SK-N-SH (cell line): ENCODE measurements at regions not wholly inside any gene's neighbourhood (a gene's known extent, or its start where the extent isn't known, plus 50 kb on each side); places are given as distances from the start of the nearest gene placed in this dataset.

Experiments used
- CTCF ChIA-PET: fragments of 300-600, 350-600 bp; formaldehyde crosslinking; extraction: SDS; loops from one replicate; lab custom pipeline; 2021; lab: Yijun Ruan, JAX
- POLR2A ChIA-PET: fragments of 350-600 bp; sonication (Branson Sonifier 250); formaldehyde crosslinking; extraction: SDS; loops from one replicate; lab custom pipeline; 2020; ENCODE audit warnings: antibody characterized with exemption, inconsistent platforms; lab: Yijun Ruan, JAX
- DNase-seq: peaks from one replicate; pipeline ENCODE4 v3.0.0; 2012
- H2AFZ ChIP-seq: fragments of 200-600 bp; sonication (generic); 2 replicates; pipeline ENCODE4 v1.8.1; 2016; ENCODE audit warnings: antibody characterized with exemption, mild to moderate bottlenecking, low read depth
- H3F3A ChIP-seq: fragments of 200-600 bp; sonication (generic); replicated peaks from 2 replicates; pipeline ENCODE3; 2016; ENCODE audit warnings: antibody characterized with exemption, mild to moderate bottlenecking; ENCODE audit not compliant: insufficient read depth
- H3K27ac ChIP-seq, 2 experiments: fragments of 200-500 bp in 1 of 2; fragments of 200-600 bp in 1 of 2; sonication (Bioruptor generic) in 1 of 2; sonication (generic), shearing (Covaris generic) in 1 of 2; 2 replicates each; pipeline versions ENCODE4 v1.5.1 to v1.6.1; 2014 to 2016; ENCODE audit warnings: low read depth in 2 of 2, inconsistent platforms in 1 of 2, low read length in 1 of 2, mild to moderate bottlenecking in 1 of 2, mixed read lengths in 1 of 2
- H3K27me3 ChIP-seq: fragments of 200-600 bp; sonication (generic), shearing (Covaris generic); 2 replicates; pipeline ENCODE4 v1.6.1; 2016; ENCODE audit warnings: mixed run types; ENCODE audit not compliant: insufficient read depth
- H3K36me3 ChIP-seq, 2 experiments: fragments of 200-500 bp in 1 of 2; fragments of 200-600 bp in 1 of 2; sonication (Bioruptor generic) in 1 of 2; sonication (generic) in 1 of 2; replicated peaks in 1 of 2; 2 replicates each; pipeline versions ENCODE3 to v1.5.1; 2014 to 2016; ENCODE audit warnings: low read length in 1 of 2, mild to moderate bottlenecking in 1 of 2; ENCODE audit not compliant: insufficient read depth in 2 of 2, control insufficient read depth in 1 of 2
- H3K4me1 ChIP-seq, 2 experiments: fragments of 200-500 bp in 1 of 2; fragments of 200-600 bp in 1 of 2; sonication (Bioruptor generic) in 1 of 2; sonication (generic), shearing (Covaris generic) in 1 of 2; 2 replicates each; pipeline versions ENCODE4 v1.5.1 to v1.6.1; 2014 to 2016; ENCODE audit warnings: low read depth in 1 of 2, low read length in 1 of 2, mixed run types in 1 of 2; ENCODE audit not compliant: insufficient read depth in 2 of 2, control insufficient read depth in 1 of 2
- H3K4me2 ChIP-seq: fragments of 200-600 bp; sonication (generic), shearing (Covaris generic); 2 replicates; pipeline ENCODE4 v1.6.1; 2017; ENCODE audit warnings: mixed run types
- H3K4me3 ChIP-seq, 2 experiments: fragments of 200-500 bp in 1 of 2; fragments of 200-600 bp in 1 of 2; sonication (Bioruptor generic) in 1 of 2; sonication (generic), shearing (Covaris generic) in 1 of 2; 2 replicates each; pipeline versions ENCODE4 v1.5.1 to v1.8.1; 2014 to 2016; ENCODE audit warnings: low read depth in 2 of 2, inconsistent platforms in 1 of 2, low read length in 1 of 2, mild to moderate bottlenecking in 1 of 2, mixed read lengths in 1 of 2, moderate library complexity in 1 of 2
- H3K79me2 ChIP-seq: fragments of 200-600 bp; sonication (generic); 2 replicates; pipeline ENCODE4 v1.8.1; 2017; ENCODE audit warnings: mild to moderate bottlenecking; ENCODE audit not compliant: insufficient read depth
- H3K9ac ChIP-seq: fragments of 200-600 bp; sonication (generic); 2 replicates; pipeline ENCODE4 v1.6.1; 2017; ENCODE audit warnings: mixed run types
- H3K9me2 ChIP-seq: fragments of 200-600 bp; sonication (generic); 2 replicates; pipeline ENCODE4 v1.6.1; 2017; ENCODE audit warnings: mixed run types
- H3K9me3 ChIP-seq: fragments of 200-600 bp; sonication (generic); 2 replicates; pipeline ENCODE4 v1.6.1; 2017; ENCODE audit warnings: mixed run types, mild to moderate bottlenecking, moderate library complexity
- H4K20me1 ChIP-seq: fragments of 200-600 bp; sonication (generic); 2 replicates; pipeline ENCODE4 v1.6.1; 2017; ENCODE audit warnings: mild to moderate bottlenecking, mixed run types; ENCODE audit not compliant: insufficient read depth
- EP300 ChIP-seq, 2 experiments: IDR thresholded peaks; 2 replicates each; pipeline versions ENCODE4 v1.4.0 to v1.6.1; 2012; ENCODE audit warnings: borderline replicate concordance in 1 of 2, low read depth in 1 of 2, low read length in 1 of 2
- FOXM1 ChIP-seq: IDR thresholded peaks from 2 replicates; pipeline ENCODE4 v1.4.0; 2012; ENCODE audit warnings: low read depth, mild to moderate bottlenecking
- GABPA ChIP-seq: IDR thresholded peaks from 2 replicates; pipeline ENCODE4 v1.4.0; 2012; ENCODE audit warnings: low read depth, mild to moderate bottlenecking
- MEF2A ChIP-seq: IDR thresholded peaks from 2 replicates; pipeline ENCODE4 v1.4.0; 2012; ENCODE audit warnings: low read depth, borderline replicate concordance
- NFIC ChIP-seq: IDR thresholded peaks from 2 replicates; pipeline ENCODE4 v1.4.0; 2012; ENCODE audit warnings: borderline replicate concordance
- NRF1 ChIP-seq: IDR thresholded peaks from 2 replicates; pipeline ENCODE4 v1.6.1; 2012; ENCODE audit warnings: low read depth, mild to moderate bottlenecking, low read length
- POLR2AphosphoS5 ChIP-seq: IDR thresholded peaks from 2 replicates; pipeline ENCODE4 v1.6.1; 2012; ENCODE audit warnings: low read depth, low read length
- RAD21 ChIP-seq: IDR thresholded peaks from 2 replicates; pipeline ENCODE4 v1.6.1; 2012; ENCODE audit warnings: mild to moderate bottlenecking, low read length
- RFX5 ChIP-seq: IDR thresholded peaks from 2 replicates; pipeline ENCODE4 v1.6.1; 2012; ENCODE audit warnings: mild to moderate bottlenecking, improper control_type of control experiment, low read length
- RXRA ChIP-seq: IDR thresholded peaks from 2 replicates; pipeline ENCODE4 v1.4.0; 2012; ENCODE audit warnings: low read depth, mild to moderate bottlenecking, borderline replicate concordance
- USF1 ChIP-seq: IDR thresholded peaks from 2 replicates; pipeline ENCODE4 v1.4.0; 2012; ENCODE audit warnings: low read depth, borderline replicate concordance
- WGBS: methylation state at CpG from one replicate; pipeline ENCODE4 v1.1.6; 2017; ENCODE audit warnings: low lambda C conversion rate; 5-methylcytosine and 5-hydroxymethylcytosine counted together
- TF ChIP-seq, protein P1 (sequence below): fragments of 200-600 bp; sonication (generic); IDR thresholded peaks from 2 replicates; pipeline ENCODE4 v1.6.1; 2017; ENCODE audit warnings: antibody characterized with exemption, mild to moderate bottlenecking, moderate library complexity
- TF ChIP-seq, protein P2 (sequence below): IDR thresholded peaks from 2 replicates; pipeline ENCODE4 v1.6.1; 2012; ENCODE audit warnings: mild to moderate bottlenecking, low read depth, low read length, moderate library complexity

GRCh38 chr1:14435368-14436023, 163.0 kb upstream of the KAZN start:
- no peaks in the 10 kb centered on the region for H3F3A ChIP-seq
- POLR2A ChIA-PET, result interaction anchor here (0.6 kb wide), 1 partner anchor 126 kb away, joined by 5 read pairs; no protein-coding TSS in a partner anchor
- no peak overlapping the region for H3K9ac ChIP-seq
- H4K20me1 ChIP-seq, result no peaks in the 10 kb centered on the region
- peak; percentile 24 for DNase-seq
- H3K9me3 ChIP-seq, result no peaks in the 10 kb centered on the region
- WGBS, result 50% methylated on average over 10 of the region's 14 CpGs
- TF ChIP-seq RXRA (no peak), EP300 (IDR thresholded peaks at IDR 0.05; ENCODE audit: borderline replicate concordance in 1 of 2, low read depth in 1 of 2, low read length in 1 of 2) (no peak), NFIC (no peak), RAD21 (0 out of 2 replicates have a peak, but pooled peaks have one; percentile 17)
- H3K27me3 ChIP-seq, result no peaks in the 10 kb centered on the region
- no peaks in the 10 kb centered on the region for H3K36me3 ChIP-seq
- no peak overlapping the region for H3K4me3 ChIP-seq
- CTCF ChIA-PET, result no interaction called here
- H3K79me2 ChIP-seq, result no peaks in the 10 kb centered on the region
- H2AFZ ChIP-seq, result no peak overlapping the region
- H3K4me1 ChIP-seq, result no peaks in the 10 kb centered on the region
- no peaks in the 10 kb centered on the region for H3K9me2 ChIP-seq
- no peak overlapping the region for H3K27ac ChIP-seq
- H3K4me2 ChIP-seq, result no peak overlapping the region

GRCh38 chr1:14437417-14437918, 161.0 kb upstream of the KAZN start:
- TF ChIP-seq, protein P1, sequence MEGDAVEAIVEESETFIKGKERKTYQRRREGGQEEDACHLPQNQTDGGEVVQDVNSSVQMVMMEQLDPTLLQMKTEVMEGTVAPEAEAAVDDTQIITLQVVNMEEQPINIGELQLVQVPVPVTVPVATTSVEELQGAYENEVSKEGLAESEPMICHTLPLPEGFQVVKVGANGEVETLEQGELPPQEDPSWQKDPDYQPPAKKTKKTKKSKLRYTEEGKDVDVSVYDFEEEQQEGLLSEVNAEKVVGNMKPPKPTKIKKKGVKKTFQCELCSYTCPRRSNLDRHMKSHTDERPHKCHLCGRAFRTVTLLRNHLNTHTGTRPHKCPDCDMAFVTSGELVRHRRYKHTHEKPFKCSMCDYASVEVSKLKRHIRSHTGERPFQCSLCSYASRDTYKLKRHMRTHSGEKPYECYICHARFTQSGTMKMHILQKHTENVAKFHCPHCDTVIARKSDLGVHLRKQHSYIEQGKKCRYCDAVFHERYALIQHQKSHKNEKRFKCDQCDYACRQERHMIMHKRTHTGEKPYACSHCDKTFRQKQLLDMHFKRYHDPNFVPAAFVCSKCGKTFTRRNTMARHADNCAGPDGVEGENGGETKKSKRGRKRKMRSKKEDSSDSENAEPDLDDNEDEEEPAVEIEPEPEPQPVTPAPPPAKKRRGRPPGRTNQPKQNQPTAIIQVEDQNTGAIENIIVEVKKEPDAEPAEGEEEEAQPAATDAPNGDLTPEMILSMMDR, result no peak
- TF ChIP-seq MEF2A (no peak), USF1 (no peak), RFX5 (no peak), POLR2AphosphoS5 (no peak), FOXM1 (no peak), GABPA (no peak), NRF1 (no peak), NFIC (no peak)
- TF ChIP-seq, protein P2, sequence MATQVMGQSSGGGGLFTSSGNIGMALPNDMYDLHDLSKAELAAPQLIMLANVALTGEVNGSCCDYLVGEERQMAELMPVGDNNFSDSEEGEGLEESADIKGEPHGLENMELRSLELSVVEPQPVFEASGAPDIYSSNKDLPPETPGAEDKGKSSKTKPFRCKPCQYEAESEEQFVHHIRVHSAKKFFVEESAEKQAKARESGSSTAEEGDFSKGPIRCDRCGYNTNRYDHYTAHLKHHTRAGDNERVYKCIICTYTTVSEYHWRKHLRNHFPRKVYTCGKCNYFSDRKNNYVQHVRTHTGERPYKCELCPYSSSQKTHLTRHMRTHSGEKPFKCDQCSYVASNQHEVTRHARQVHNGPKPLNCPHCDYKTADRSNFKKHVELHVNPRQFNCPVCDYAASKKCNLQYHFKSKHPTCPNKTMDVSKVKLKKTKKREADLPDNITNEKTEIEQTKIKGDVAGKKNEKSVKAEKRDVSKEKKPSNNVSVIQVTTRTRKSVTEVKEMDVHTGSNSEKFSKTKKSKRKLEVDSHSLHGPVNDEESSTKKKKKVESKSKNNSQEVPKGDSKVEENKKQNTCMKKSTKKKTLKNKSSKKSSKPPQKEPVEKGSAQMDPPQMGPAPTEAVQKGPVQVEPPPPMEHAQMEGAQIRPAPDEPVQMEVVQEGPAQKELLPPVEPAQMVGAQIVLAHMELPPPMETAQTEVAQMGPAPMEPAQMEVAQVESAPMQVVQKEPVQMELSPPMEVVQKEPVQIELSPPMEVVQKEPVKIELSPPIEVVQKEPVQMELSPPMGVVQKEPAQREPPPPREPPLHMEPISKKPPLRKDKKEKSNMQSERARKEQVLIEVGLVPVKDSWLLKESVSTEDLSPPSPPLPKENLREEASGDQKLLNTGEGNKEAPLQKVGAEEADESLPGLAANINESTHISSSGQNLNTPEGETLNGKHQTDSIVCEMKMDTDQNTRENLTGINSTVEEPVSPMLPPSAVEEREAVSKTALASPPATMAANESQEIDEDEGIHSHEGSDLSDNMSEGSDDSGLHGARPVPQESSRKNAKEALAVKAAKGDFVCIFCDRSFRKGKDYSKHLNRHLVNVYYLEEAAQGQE, result no peak
- TF ChIP-seq, all 33 proteins: peak for 0
- H4K20me1 ChIP-seq, result no peaks in the 10 kb centered on the region
- H2AFZ ChIP-seq, result no peak overlapping the region
- H3K9ac ChIP-seq, result no peak overlapping the region
- H3K27me3 ChIP-seq, result no peaks in the 10 kb centered on the region
- 8% methylated on average over 13 of the region's 13 CpGs for WGBS
- CTCF ChIA-PET, result interaction anchor here (0.6 kb wide), 1 partner anchor 284 kb away, joined by 3 read pairs; no protein-coding TSS in a partner anchor
- DNase-seq, result no peak
- H3K9me3 ChIP-seq, result no peaks in the 10 kb centered on the region
- no peak overlapping the region for H3K4me3 ChIP-seq
- H3K9me2 ChIP-seq, result no peaks in the 10 kb centered on the region
- H3K4me1 ChIP-seq, result peaks cover 0 to 2% of the 10 kb centered on the region in 2 experiments; a peak in 2 of 4 replicates
- H3K4me2 ChIP-seq, result no peak overlapping the region
- no peaks in the 10 kb centered on the region for H3F3A ChIP-seq
- no peaks in the 10 kb centered on the region for H3K36me3 ChIP-seq
- POLR2A ChIA-PET, result no interaction called here
- H3K79me2 ChIP-seq, result no peaks in the 10 kb centered on the region
- no peak overlapping the region for H3K27ac ChIP-seq
